Testis (tissue), 2 donors: ENCODE measurements at regions not wholly inside any gene's neighbourhood (a gene's known extent, or its start where the extent isn't known, plus 50 kb on each side); places are given as distances from the start of the nearest gene placed in this dataset.

ENCODE experiments used
- CTCF ChIP-seq, 3 experiments: fragments of 450-650 bp in 2 of 3; fragments of 200-600 bp in 1 of 3; sonication (generic) in 1 of 3; IDR thresholded peaks; one replicate each; pipeline ENCODE4 v1.5.1; 2016 to 2019; ENCODE audit warnings: antibody characterized with exemption in 3 of 3, mild to moderate bottlenecking in 2 of 3, moderate library complexity in 1 of 3
- POLR2A ChIP-seq: fragments of 450-650 bp; IDR thresholded peaks from one replicate; pipeline ENCODE4 v1.6.1; 2017; ENCODE audit warnings: antibody characterized with exemption, mild to moderate bottlenecking, moderate library complexity

GRCh38 chr5:125365747-125366146 is 619.3 kb upstream of the ZNF608 start:
- TF ChIP-seq CTCF (IDR thresholded peaks at IDR 0.05), result no peak
- TF ChIP-seq POLR2A, result no peak
